ENCODE measurements at regions not wholly inside any gene's neighbourhood (a gene's known extent, or its start where the extent isn't known, plus 50 kb on each side); places are given as distances from the start of the nearest gene placed in this dataset.

- Histone ChIP-seq H3K4me3 (ENCODE audit: low read depth in 1 of 3, low read length in 3 of 3) (no peak overlapping the region), H3K9ac (ENCODE audit: low read depth in 1 of 2, low read length in 2 of 2) (no peak overlapping the region), H3K27me3 (ENCODE audit: control insufficient read depth in 4 of 4, insufficient read depth in 4 of 4, low read length in 3 of 4) (no peaks in the 10 kb centered on the region), H3K4me1 (ENCODE audit: control insufficient read depth in 4 of 4, insufficient read depth in 4 of 4, low read length in 3 of 4) (no peaks in the 10 kb centered on the region), H3K36me3 (ENCODE audit: control insufficient read depth in 4 of 4, insufficient read depth in 3 of 4, low read depth in 1 of 4, low read length in 3 of 4) (no peaks in the 10 kb centered on the region), H3K9me3 (ENCODE audit: control insufficient read depth in 4 of 4, low read length in 3 of 4) (no peaks in the 10 kb centered on the region), H3K27ac (ENCODE audit: low read depth in 1 of 2, low read length in 2 of 2) (no peak overlapping the region)
- no peak for TF ChIP-seq REST (IDR thresholded peaks at IDR 0.05)
- TF ChIP-seq FOXA2 (IDR thresholded peaks at IDR 0.05) = no peak
- TF ChIP-seq JUND (IDR thresholded peaks at IDR 0.05) = no peak
- no peak for TF ChIP-seq SP1 (IDR thresholded peaks at IDR 0.05)
- no peak for TF ChIP-seq FOXA1 (IDR thresholded peaks at IDR 0.05)
- no peak for TF ChIP-seq MAX (IDR thresholded peaks at IDR 0.05)
- TF ChIP-seq HNF4A (conservative IDR thresholded peaks at IDR 0.05) = no peak
- TF ChIP-seq NR2F2 (IDR thresholded peaks at IDR 0.05) = no peak
- no peak for TF ChIP-seq RXRA (IDR thresholded peaks at IDR 0.05)
- TF ChIP-seq EGR1 (IDR thresholded peaks at IDR 0.05; ENCODE audit: low read depth in 2 of 2) = no peak
- TF ChIP-seq TAF1 (conservative IDR thresholded peaks at IDR 0.05) = no peak
- TF ChIP-seq YY1 (IDR thresholded peaks at IDR 0.05) = no peak
- TF ChIP-seq CTCF (IDR thresholded peaks at IDR 0.05; ENCODE audit: low read depth, low read length, missing input control) = no peak
- no peak for TF ChIP-seq GABPA (IDR thresholded peaks at IDR 0.05 in 1 of 2, conservative IDR thresholded peaks at IDR 0.05 in 1 of 2)
- TF ChIP-seq ATF3 (IDR thresholded peaks at IDR 0.05) = no peak
- TF ChIP-seq RAD21 (IDR thresholded peaks at IDR 0.05) = no peak
- WGBS = 91% methylated on average over 1 of the region's 1 CpG
- no peak for DNase-seq (ENCODE audit: low spot score)
These were observed 197.3 kb upstream of the PPFIA2 start for GRCh38 chr12:81956468-81956860.

GRCh38 chr12:81953541-81953940, 194.4 kb upstream of the PPFIA2 start:
- no peak for DNase-seq (ENCODE audit: low spot score)
- Histone ChIP-seq H3K36me3 (ENCODE audit: control insufficient read depth in 4 of 4, insufficient read depth in 3 of 4, low read depth in 1 of 4, low read length in 3 of 4) (no peaks in the 10 kb centered on the region), H3K4me3 (ENCODE audit: low read depth in 1 of 3, low read length in 3 of 3) (no peak overlapping the region), H3K27ac (ENCODE audit: low read depth in 1 of 2, low read length in 2 of 2) (no peak overlapping the region), H3K4me1 (ENCODE audit: control insufficient read depth in 4 of 4, insufficient read depth in 4 of 4, low read length in 3 of 4) (no peaks in the 10 kb centered on the region), H3K9me3 (ENCODE audit: control insufficient read depth in 4 of 4, low read length in 3 of 4) (no peaks in the 10 kb centered on the region), H3K9ac (ENCODE audit: low read depth in 1 of 2, low read length in 2 of 2) (no peak overlapping the region), H3K27me3 (ENCODE audit: control insufficient read depth in 4 of 4, insufficient read depth in 4 of 4, low read length in 3 of 4) (no peaks in the 10 kb centered on the region)
- WGBS = 45% methylated on average over 2 of the region's 2 CpGs
- TF ChIP-seq CTCF (IDR thresholded peaks at IDR 0.05; ENCODE audit: low read depth, low read length, missing input control) (no peak), JUND (IDR thresholded peaks at IDR 0.05) (no peak), GABPA (IDR thresholded peaks at IDR 0.05 in 1 of 2, conservative IDR thresholded peaks at IDR 0.05 in 1 of 2) (no peak), YY1 (IDR thresholded peaks at IDR 0.05) (no peak), RAD21 (IDR thresholded peaks at IDR 0.05) (no peak), EGR1 (IDR thresholded peaks at IDR 0.05; ENCODE audit: low read depth in 2 of 2) (no peak), ZBTB33 (IDR thresholded peaks at IDR 0.05) (no peak), NR2F2 (IDR thresholded peaks at IDR 0.05) (no peak), SP1 (IDR thresholded peaks at IDR 0.05) (no peak), HNF4A (conservative IDR thresholded peaks at IDR 0.05) (no peak), RXRA (IDR thresholded peaks at IDR 0.05) (no peak), ATF3 (IDR thresholded peaks at IDR 0.05) (no peak), FOXA1 (IDR thresholded peaks at IDR 0.05) (no peak), FOXA2 (IDR thresholded peaks at IDR 0.05) (no peak), REST (IDR thresholded peaks at IDR 0.05) (no peak)
